Fibroblast of skin of right biceps (primary cell): ENCODE measurements at regions not wholly inside any gene's neighbourhood (a gene's known extent, or its start where the extent isn't known, plus 50 kb on each side); places are given as distances from the start of the nearest gene placed in this dataset.
"Not testable (repeated sequence)": the region's sequence is repeated elsewhere in the genome, so short reads cannot be mapped to it uniquely, and the experiment has no call there.

Experiments used
- DNase-seq: peaks from one replicate; pipeline ENCODE4 v3.0.0-alpha.2; 2013

- DNase-seq: peak; percentile 12
These were observed 249.1 kb downstream of the DNAJB9 start for GRCh38 chr7:108818742-108819141.

GRCh38 chr7:108824840-108825580 lies 255.3 kb downstream of the DNAJB9 start:
- peak; percentile 87 for DNase-seq

GRCh38 chr7:108825581-108825909 lies 255.9 kb downstream of the DNAJB9 start:
- DNase-seq: no peak

GRCh38 chr7:108836256-108836655 lies 266.6 kb downstream of the DNAJB9 start:
- DNase-seq: peak; percentile 50

- DNase-seq: peak; percentile 10
These were observed 268.5 kb downstream of the DNAJB9 start for GRCh38 chr7:108838198-108838597.

GRCh38 chr7:108839076-108839475 lies 269.4 kb downstream of the DNAJB9 start:
- peak; percentile 79 for DNase-seq

GRCh38 chr7:108845951-108846350 lies 276.3 kb downstream of the DNAJB9 start:
- DNase-seq: no peak

- no peak for DNase-seq
These were observed 276.8 kb downstream of the DNAJB9 start for GRCh38 chr7:108846471-108846870.

- DNase-seq: no peak
These were observed 278.8 kb downstream of the DNAJB9 start for GRCh38 chr7:108848486-108848885.

- no peak for DNase-seq
These were observed 290.9 kb downstream of the DNAJB9 start for GRCh38 chr7:108860615-108861014.

- DNase-seq: no peak
These were observed 291.4 kb downstream of the DNAJB9 start for GRCh38 chr7:108861071-108861470.

- no peak for DNase-seq
These were observed 293.7 kb downstream of the DNAJB9 start for GRCh38 chr7:108863227-108863848.

- DNase-seq: no peak
These were observed 299.4 kb downstream of the DNAJB9 start for GRCh38 chr7:108869070-108869469.

GRCh38 chr7:108875139-108875538 lies 305.5 kb downstream of the DNAJB9 start:
- peak; percentile 11 for DNase-seq

GRCh38 chr7:108890862-108891261 lies 321.2 kb downstream of the DNAJB9 start:
- DNase-seq: no peak

GRCh38 chr7:108908456-108908855 lies 338.8 kb downstream of the DNAJB9 start:
- no peak for DNase-seq

GRCh38 chr7:108911016-108911415 lies 341.3 kb downstream of the DNAJB9 start:
- no peak for DNase-seq

GRCh38 chr7:108920490-108920889 lies 350.8 kb downstream of the DNAJB9 start:
- DNase-seq: no peak

GRCh38 chr7:108943048-108943447 lies 373.4 kb downstream of the DNAJB9 start:
- DNase-seq: not testable (repeated sequence)

GRCh38 chr7:108947526-108947925 lies 377.9 kb downstream of the DNAJB9 start:
- no peak for DNase-seq

- no peak for DNase-seq
These were observed 402.3 kb downstream of the DNAJB9 start for GRCh38 chr7:108972004-108972403.

GRCh38 chr7:108973075-108973474 lies 403.4 kb downstream of the DNAJB9 start:
- no peak for DNase-seq

- DNase-seq: no peak
These were observed 405.0 kb downstream of the DNAJB9 start for GRCh38 chr7:108974641-108975040.

GRCh38 chr7:108985037-108985436 lies 415.4 kb downstream of the DNAJB9 start:
- DNase-seq: no peak

GRCh38 chr7:108989319-108989718 lies 419.6 kb downstream of the DNAJB9 start:
- no peak for DNase-seq
